GM12875 (cell line): ENCODE measurements at regions not wholly inside any gene's neighbourhood (a gene's known extent, or its start where the extent isn't known, plus 50 kb on each side); places are given as distances from the start of the nearest gene placed in this dataset.

ENCODE experiments used
- H3K4me3 ChIP-seq: one replicate; pipeline ENCODE4 v1.5.1; 2011; ENCODE audit warnings: low read depth, low read length, control low read depth
- CTCF ChIP-seq: IDR thresholded peaks from 2 replicates; pipeline ENCODE4 v1.5.1; 2011; ENCODE audit warnings: low read depth, mild to moderate bottlenecking, control low read depth, inconsistent platforms, low read length, moderate library complexity, borderline replicate concordance; ENCODE audit not compliant: insufficient read depth

- no peak for TF ChIP-seq CTCF
- H3K4me3 ChIP-seq: no peak overlapping the region
Observed at GRCh38 chr2:23096906-23097602, 287.9 kb upstream of the KLHL29 start.

GRCh38 chr2:23100406-23100805 lies 284.6 kb upstream of the KLHL29 start:
- H3K4me3 ChIP-seq: no peak overlapping the region
- TF ChIP-seq CTCF: no peak

GRCh38 chr2:23106242-23106785 lies 278.7 kb upstream of the KLHL29 start:
- H3K4me3 ChIP-seq: no peak overlapping the region
- TF ChIP-seq CTCF: no peak

- TF ChIP-seq CTCF: no peak
- no peak overlapping the region for H3K4me3 ChIP-seq
Observed at GRCh38 chr2:23107327-23107941, 277.5 kb upstream of the KLHL29 start.

- TF ChIP-seq CTCF: no peak
- H3K4me3 ChIP-seq: no peak overlapping the region
Observed at GRCh38 chr2:23111263-23111662, 273.7 kb upstream of the KLHL29 start.

- H3K4me3 ChIP-seq: no peak overlapping the region
- no peak for TF ChIP-seq CTCF
Observed at GRCh38 chr2:23112517-23112916, 272.5 kb upstream of the KLHL29 start.

- H3K4me3 ChIP-seq: no peak overlapping the region
- no peak for TF ChIP-seq CTCF
Observed at GRCh38 chr2:23114299-23114698, 270.7 kb upstream of the KLHL29 start.
